NAMALWA (cell line): ENCODE measurements at regions not wholly inside any gene's neighbourhood (a gene's known extent, or its start where the extent isn't known, plus 50 kb on each side); places are given as distances from the start of the nearest gene placed in this dataset.

Experiments used
- DNase-seq: peaks from one replicate; pipeline ENCODE4 v3.0.0-alpha.2; 2015; ENCODE audit warnings: low spot score

DNA sequence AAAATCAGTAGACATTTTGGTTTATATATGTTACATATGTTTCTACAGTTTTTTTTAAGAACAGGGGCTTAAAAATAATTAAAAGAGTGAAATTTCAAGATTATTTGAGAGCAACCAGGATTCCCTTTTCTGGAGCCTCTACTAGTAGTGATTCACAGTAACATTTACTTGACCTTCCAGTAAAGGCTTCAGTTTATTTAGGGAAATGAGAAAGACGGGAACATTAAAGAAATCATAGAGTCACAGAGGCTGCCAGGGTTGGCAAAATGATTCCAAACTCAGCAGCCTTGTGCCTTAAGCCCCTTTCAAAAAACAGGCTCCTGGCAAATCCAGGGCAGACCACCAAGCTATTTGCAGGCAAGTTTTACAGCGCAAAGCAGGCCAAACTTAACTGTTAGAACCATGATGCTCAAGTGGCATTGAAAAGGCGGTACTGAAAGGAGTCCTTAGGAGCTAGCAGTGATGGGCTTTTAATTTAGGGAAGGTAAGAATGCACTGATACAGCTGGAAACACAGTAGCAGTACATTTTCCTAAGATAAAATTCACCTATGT is 201.1 kb upstream of the ADAMTS9 start:
- no peak for DNase-seq

DNA sequence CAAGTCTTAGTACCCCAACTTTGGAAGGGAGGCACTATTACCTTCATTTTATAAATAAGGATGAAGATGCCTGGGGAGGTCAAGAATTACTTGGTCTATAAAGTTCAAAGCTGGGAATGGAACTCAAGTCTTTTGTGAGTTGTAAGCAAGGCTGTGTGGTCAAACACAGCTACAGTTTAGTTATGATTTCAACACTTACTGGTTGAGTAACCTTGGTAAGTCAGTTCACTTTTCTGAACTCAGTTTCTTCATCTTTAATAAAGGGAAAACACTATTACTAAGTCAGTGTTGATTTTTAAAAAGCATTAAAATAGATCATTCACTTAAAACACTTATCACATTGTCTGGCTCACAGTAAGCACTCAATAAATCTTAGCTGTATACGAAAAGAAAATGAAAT is 200.4 kb upstream of the ADAMTS9 start:
- DNase-seq = no peak

DNA sequence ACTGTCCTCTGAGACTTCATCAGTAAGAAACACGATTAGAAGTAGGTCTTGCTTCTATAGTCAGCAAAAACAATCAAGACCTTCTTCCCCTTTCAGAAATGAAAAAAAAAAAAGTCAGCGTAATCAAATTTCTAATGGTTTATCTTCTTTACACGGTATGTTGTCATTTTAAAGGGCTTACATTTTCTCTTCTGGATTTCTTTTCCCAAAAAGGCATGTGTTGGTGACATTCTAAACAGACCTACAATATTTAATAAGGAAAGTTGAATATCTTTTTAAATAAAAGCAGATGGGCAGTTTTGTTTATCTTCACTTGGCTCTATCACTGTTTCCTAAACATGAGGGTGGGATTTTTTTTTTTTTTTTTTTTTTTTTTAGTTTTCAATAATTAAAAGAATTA is 197.3 kb upstream of the ADAMTS9 start:
- no peak for DNase-seq

DNA sequence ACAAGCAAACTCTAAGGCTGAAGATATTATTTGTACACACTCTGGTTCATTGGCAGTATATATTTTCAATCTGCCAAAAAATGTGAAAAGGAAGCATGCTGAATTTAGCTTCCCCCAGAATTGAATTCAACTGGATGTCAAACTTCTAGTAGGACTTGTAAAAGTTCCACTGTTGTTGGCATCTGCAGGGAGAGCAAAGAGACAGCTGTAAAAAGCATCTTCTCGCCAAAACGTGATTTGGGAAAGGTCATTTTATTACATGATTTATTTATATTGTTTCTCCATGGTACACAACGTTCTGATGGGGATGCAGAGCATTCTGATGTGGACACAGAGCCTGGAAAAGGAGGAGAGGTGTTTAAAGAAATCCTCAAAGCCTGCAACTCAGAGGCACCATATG is 196.7 kb upstream of the ADAMTS9 start:
- no peak for DNase-seq

DNA sequence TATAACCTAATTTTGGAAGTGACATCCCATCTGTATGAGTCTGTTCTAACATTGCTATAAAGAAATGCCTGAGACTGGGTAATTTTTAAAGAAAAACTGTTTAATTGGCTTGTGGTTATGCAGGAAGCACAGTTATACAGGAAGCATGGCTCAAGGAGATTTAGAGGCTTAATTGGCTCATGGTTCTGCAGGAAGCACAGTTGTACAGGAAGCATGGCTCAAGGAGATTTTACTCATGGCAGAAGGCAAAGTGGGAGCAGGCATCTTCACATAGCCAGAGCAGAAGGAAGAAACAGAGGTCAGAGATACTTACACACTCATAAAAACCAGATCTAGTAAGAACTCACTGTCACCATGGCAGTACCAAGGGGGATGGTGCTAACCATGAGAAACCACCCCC is 193.1 kb upstream of the ADAMTS9 start:
- DNase-seq = no peak

DNA sequence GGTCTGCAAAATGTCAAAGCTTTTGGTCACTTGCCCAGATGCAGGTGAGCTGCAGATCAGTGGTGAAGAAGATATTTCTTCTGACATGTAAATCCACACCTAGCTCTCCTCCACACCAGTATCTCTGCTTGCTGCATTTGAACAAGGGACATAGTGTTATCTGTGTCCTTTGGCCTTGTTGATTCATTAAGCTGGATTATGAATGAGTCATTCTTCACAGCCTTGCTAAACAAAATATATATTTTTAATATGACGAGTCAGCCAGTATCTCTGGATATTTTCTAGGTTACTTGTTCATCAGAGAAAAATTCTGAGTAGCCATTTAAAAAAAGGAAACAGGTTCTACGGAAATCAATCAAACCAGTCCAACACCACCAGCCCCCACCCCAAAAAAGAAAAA is 190.6 kb upstream of the ADAMTS9 start:
- no peak for DNase-seq

DNA sequence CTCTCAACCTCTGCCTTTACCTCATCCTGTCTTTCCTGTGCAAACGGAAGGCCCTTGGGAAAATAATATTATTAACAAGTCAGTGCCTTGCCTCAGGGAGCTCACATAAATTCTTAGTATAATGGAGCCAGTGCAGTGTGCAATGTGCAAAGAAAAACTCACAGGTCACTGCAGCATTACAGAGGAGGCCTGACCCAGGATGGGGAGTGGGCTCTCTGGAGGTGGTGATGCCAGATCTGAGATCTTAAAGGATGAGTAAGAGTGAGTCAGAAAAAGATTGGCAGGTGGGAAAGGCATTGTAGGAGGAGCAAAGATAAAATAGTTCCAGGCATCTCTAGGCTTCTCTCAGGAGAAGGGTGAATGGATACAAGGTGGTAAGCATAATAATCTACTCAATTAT is 185.6 kb upstream of the ADAMTS9 start:
- DNase-seq = no peak

DNA sequence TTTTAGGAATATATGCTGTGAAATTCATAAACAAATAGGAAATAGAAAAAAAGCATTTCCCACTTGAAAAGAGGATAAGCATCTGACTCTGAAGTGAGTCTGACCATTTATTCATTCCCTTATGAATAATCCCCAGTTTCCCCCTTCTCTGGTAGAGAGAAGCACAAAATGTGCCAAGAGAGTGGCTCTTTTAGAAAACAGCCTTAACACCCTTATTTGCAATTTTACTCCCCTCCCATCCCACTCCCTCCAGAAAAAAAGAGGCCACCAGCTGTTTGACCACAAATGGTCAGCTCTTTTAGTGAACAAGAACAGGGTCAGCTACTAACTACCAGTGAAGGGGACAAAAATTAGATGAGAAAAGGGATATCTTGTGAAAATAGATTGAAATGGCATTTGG is 184.5 kb upstream of the ADAMTS9 start:
- no peak for DNase-seq

DNA sequence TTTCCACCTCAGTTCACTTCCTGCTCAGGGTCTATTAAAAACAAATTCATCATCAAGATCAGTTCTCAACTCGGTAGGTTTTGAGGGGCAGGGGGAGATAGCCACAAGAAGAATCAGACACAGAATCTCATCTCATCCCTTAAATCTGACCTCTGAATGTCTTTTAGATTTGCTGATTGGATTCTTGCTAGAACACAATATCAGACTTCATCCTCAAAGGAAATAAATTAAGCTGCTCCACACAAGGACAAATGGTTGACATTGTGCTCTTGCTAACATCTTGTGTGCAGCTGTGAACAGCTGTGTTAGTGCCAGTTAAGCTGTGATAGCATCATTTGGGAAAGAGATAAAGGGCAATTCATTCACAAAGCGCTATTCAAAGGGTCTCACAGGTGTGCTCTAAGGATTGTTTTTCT is 184.0 kb upstream of the ADAMTS9 start:
- DNase-seq = no peak

DNA sequence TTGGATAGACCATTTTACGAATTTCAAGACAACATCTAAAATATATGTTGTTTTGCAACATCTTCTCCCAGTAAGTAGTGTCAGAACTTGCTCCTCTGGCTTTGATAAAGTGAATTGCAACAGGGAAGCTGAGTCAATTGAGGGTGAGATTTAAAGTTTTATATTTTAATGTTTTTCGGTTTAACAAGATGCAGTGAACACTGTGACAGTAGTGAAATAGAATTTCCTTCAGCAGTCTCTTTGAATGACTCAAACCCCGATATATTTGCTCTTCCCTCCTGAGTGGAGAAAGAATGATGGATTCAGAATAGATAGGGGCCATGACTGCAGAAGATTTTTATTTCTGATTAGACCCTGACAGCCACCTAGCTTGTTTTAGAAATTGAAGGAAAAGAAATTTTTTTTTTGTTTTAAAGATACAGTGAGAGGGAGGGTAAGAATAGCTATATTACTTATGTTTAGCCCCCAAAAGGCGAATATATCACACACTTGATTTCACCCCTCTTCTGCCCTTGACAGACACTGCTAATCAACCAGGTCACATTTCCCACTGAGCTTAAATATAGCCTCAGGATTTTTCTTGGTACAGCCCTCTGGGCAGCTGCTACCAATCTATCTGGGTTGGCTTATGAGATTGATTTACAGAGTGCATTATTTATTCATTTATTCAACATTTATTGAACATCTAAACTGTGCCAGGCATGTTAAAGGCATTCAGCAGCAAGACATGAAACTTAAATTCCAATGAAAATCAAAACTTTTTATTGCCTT is 183.3 kb upstream of the ADAMTS9 start:
- DNase-seq = no peak

DNA sequence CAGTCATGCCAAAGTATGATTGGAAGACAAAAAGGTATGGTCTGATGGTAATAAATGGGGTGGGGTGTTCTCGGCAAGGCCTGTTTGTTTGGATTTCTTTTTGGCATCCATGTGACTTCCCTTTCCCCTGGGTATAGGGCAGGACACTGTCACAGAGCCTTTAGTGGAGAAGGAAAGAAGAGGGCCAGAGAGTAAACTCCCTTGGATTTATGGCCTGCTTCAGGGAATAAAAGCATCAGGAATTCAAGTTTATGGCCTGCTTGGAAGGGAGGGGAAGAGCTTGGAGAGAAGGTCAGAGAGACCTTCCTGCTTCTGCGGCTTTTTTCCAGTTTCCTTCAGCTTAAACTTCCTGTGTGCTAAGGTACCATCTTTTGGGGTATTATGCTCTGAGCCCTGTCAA is 179.4 kb upstream of the ADAMTS9 start:
- no peak for DNase-seq

DNA sequence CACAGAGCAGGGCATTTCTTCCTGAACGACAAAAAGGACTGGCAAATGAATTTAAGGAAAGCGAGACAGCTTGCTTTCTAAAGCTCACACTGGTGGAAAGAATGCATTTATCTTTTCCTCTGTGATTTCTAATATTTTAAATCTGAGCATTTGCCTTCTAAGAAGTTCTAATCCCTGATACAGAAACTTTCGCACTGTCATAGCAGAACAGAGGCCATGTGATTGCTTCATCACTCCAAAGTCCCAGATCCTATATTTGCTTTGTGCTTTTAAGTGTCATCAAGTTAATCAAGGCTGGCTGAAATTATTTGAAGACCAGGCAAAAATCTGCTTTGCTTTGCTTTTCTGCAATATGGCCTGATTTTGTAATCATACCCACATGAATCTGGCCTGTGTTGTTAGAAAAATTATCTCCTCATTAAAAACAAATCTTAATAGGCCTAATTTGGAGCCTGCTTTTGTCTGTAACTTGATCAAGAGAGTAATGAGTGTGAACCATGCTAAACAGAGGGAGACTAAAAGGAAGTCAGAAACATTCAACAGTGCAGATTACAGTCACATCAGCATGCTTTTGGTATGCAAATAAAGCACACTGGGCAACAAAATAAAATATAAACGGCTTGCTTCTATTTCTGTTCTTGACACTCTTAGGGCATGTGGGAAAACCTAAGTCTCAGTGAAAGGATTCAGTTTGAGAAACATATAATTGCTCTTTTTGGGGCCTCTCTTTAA is 178.2 kb upstream of the ADAMTS9 start:
- no peak for DNase-seq

DNA sequence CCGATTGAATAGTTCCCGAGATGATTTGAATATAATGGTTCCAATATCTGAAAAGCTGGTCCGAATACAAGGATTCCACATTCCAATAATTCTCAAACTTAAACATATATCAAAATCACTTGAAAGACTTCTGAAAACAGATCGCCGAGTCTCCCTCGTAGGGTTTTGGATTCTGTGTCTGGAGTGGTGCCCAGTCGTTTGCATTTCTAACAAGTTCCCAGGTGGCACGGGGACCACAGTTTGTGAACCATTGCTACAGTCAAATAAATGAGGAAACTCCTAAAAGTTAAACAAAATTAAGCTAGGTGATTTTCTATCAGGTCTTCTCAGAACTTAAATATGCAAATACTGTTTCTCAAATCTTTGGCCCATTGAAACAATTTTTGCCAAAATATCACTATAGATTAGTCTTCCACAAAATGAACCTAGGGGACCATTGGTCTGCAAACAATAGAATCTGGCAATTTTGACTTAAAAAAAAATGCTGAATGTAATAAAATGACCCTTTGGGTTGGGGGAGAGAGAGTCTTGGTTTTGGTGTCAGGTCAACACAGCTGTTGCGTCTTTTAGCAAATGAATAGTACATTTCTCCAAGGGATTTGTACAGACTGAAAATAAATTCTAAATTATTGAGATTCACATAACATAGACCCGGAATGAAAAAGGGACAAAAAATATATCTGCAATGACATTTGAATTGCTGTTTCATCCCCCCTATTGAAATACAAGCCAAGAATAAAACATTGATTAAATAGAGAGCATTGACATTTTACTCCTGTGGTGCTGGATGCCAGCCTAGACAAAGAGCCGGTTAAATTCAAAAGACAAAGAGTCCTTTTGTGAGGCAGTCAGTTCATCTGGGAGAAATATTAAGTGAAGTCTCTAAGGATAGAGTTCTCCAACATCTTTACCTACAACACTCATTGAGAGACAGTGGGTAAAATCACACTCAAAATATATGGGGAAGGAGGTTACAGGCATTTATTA is 175.7 kb upstream of the ADAMTS9 start:
- DNase-seq = no peak

DNA sequence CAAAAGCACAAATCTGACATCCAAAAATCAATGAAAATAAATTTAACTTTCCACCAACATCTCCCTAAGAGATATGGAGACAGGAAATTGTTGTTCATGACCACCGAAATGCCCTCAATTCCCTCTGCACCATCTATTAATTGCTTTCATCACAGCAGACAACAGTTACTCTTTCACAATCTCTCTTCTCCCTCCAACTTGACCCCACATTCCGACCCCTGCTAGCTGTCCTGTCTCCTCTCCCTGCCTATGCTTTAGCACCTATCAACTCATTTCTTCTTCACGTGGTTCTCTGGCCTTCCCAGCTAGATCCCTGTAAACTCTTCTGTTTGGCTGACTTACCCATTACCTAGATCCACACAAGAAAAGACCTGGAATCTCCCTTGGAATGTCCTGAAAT is 173.9 kb upstream of the ADAMTS9 start:
- no peak for DNase-seq

DNA sequence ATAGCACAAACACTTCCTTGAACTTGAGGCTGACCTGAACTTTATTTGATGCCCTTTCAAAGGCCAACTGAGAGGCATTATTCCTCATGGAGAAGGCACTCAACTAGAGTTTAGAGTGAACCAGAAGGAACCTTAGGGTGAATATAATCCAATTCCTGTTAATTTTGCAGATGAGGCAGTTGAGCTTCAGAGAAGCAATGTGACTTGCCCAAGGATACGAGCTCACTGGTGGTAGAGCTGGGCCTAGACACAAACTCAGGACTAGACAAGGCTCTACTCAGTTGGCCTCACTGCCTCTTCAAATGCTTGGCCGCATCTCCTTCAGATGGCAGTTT is 172.7 kb upstream of the ADAMTS9 start:
- DNase-seq = no peak

DNA sequence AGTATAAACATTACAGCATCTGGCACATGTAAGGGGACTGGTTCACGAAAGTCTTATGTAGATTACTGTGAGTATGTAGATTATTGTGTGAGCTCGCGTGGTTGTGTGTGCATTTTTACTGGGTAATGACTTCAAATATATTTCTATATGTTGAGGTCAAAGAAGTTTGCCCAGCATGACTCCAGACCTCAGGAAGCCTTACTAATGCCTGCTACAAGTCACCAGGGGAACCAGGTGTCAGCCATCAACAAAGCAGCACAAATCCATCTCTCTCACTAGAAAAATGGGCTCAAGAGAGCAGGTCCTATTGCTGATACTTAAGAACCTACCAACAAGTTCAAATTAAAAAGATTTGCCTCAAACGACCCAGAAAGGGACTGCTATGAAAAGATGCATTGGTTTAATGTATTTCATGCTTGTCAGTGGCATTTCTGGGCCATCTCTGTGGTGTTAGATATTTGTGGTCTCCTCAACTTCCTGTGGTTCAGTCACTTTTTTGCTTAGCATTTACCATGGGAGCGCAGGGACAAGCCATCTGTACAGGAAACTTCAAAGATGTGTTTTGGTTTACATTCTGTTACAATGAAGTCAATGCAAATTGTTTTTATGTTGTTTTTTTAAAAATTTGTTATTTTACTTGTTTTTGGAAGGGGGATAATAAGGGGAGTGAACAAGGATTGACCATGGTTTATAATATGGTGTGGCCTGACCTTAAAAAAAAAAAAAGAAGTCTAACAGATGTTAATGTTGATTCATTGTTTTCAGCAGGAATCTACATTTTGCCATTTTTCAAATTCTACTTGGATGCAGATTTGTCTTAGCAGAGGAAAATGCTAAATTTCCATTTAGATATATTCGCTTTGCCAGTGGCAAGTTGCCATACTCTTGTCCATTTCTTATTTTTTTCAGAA is 172.1 kb upstream of the ADAMTS9 start:
- DNase-seq = no peak

DNA sequence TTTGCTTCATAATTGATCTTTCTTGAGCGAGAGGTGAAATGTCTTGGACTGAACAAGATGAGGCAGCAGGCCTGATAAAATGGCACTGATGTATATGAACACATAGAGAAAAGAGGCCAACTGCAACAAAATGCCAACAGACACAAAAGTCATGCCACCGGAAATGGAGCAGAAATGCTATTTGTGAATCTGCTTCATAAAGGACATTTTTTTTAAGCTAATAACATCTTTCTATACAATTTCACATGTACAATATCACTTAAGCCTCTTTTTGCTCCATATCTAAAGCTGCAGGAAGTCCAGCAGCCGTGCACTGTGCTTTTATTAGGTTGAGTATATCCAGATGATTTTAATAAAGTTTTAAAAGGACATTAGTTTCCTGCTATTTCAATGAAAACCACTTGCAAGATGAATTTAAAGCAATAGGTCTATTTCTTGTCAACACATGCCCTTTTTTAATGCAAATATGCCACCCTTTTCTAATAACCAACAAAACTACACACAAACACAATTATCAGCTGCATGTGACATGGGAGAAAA is 169.2 kb upstream of the ADAMTS9 start:
- no peak for DNase-seq

DNA sequence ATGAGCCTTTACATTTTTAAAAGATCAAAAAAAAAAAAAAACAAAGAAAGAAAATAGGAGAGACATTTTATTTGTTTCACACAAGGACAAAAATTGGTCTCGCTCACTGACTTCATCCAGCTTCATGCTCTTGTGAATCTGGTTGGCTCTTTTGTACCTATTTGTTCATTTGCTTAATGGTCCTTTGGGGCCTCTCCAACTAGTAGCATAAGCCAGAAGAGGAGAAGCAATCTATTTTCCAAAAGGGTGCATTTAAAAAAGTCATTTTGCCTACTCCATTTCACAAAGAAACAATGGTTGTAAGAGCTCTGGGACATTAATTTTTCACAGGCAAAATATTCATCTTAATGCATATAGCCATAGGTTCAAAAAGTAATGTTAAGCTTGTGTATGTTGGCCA is 168.3 kb upstream of the ADAMTS9 start:
- DNase-seq = no peak

DNA sequence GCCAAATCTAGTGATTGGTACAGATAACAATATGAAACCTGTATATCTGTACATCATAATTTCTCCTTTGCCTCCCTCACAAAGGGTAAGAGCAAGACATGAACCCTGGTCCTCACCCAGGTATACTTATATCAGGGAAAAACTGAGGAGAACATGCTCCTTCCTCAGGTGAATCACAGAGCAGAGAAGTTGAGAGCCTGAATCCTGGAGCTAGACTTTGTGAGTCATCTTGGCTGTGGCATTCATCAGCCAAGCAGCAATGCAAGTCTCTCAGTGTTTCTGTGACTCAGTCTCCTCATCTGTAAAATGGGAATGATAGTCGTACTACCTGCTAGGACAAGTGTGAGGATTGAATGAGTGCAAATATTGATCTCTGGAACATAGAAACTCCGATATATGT is 165.7 kb upstream of the ADAMTS9 start:
- no peak for DNase-seq

DNA sequence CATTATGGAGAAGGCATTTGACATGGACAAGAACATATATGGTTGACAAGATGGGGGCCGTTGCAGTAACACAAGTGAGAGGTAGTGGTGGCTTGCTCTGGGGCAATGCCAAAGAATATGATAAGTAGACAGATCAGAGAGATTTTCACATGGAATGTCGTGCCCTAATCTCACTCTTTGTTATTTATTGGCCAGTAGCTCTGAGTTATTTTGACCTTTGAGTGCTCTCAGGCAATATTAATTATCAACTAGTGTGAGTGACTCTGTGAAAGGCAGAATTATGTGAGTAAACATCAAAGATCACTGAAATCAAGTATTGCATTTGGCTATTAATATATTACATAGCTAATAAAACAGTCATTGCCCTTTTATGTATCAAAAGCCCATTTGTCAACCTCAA is 164.9 kb upstream of the ADAMTS9 start:
- DNase-seq = no peak

DNA sequence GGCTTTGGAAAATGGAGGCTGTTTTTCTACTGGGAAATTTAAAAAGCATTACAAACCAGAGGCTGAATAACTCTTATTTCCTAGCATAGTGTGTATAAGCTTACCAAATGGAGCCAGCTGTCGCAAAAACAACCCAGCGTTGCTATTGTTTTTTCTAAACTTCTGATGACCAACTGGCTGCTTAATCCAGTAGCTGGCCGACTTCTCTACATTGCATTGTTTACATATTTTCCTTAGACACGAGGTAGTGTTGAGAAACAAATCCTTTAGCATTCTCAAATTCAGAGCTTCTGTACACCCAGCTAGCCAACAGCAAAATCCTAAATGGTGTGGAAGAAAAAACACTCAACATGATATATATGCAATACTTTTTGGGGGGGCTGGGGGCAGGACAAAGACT is 161.0 kb upstream of the ADAMTS9 start:
- DNase-seq = no peak
